SK-N-SH treated with all-trans-retinoic acid at 6 μM for 48 hours (cell line): ENCODE measurements at regions not wholly inside any gene's neighbourhood (a gene's known extent, or its start where the extent isn't known, plus 50 kb on each side); places are given as distances from the start of the nearest gene placed in this dataset.

Experiments used
- ATAC-seq: fragments of 200-7000 bp; cut with Tn5 transposase; 3 replicates; pipeline ENCODE4 v1.9.1; 2020; ENCODE audit warnings: mild to moderate bottlenecking, moderate library complexity
- ARNTL ChIP-seq: fragments of 450-650 bp; formaldehyde crosslinking; IDR thresholded peaks from 2 replicates; pipeline ENCODE4 v1.5.0; 2020; ENCODE audit warnings: low read depth, mild to moderate bottlenecking, moderate library complexity, borderline replicate concordance
- BACH2 ChIP-seq: fragments of 250-450 bp; sonication (Bioruptor Pico); IDR thresholded peaks from 2 replicates; pipeline ENCODE4 v1.9.0; 2021; ENCODE audit warnings: mild to moderate bottlenecking, borderline replicate concordance
- CREB5 ChIP-seq: fragments of 250-450 bp; sonication (Bioruptor Pico); IDR thresholded peaks from 2 replicates; pipeline ENCODE4 v1.5.1; 2020; ENCODE audit warnings: low read depth, mild to moderate bottlenecking, moderate library complexity
- CSDC2 ChIP-seq: fragments of 250-450 bp; sonication (Bioruptor Pico); IDR thresholded peaks from 2 replicates; pipeline ENCODE4 v1.5.0; 2020; ENCODE audit warnings: mild to moderate bottlenecking, moderate library complexity
- ESRRG ChIP-seq: fragments of 250-450 bp; sonication (Bioruptor Pico); IDR thresholded peaks from 2 replicates; pipeline ENCODE4 v1.6.1; 2021; ENCODE audit warnings: mild to moderate bottlenecking
- GLIS3 ChIP-seq: fragments of 250-450 bp; sonication (Bioruptor Pico); IDR thresholded peaks from 2 replicates; pipeline ENCODE4 v1.5.0; 2020; ENCODE audit warnings: mild to moderate bottlenecking, moderate library complexity
- OSR1 ChIP-seq: fragments of 250-450 bp; sonication (Bioruptor Pico); IDR thresholded peaks from 2 replicates; pipeline ENCODE4 v1.8.0; 2022; ENCODE audit warnings: moderate library complexity, mild to moderate bottlenecking, inconsistent platforms
- PATZ1 ChIP-seq: fragments of 250-450 bp; sonication (Bioruptor Pico); IDR thresholded peaks from 2 replicates; pipeline ENCODE4 v1.8.0; 2020; ENCODE audit warnings: mild to moderate bottlenecking, moderate library complexity, borderline replicate concordance
- POU6F1 ChIP-seq: fragments of 250-450 bp; sonication (Bioruptor Pico); IDR thresholded peaks from 2 replicates; pipeline ENCODE4 v1.8.0; 2021; ENCODE audit warnings: low read depth, mild to moderate bottlenecking, moderate library complexity, borderline replicate concordance
- PPARA ChIP-seq: fragments of 250-450 bp; sonication (Bioruptor Pico); IDR thresholded peaks from 2 replicates; pipeline ENCODE4 v1.5.0; 2020; ENCODE audit warnings: mild to moderate bottlenecking, borderline replicate concordance
- RARB ChIP-seq: fragments of 250-450 bp; sonication (Bioruptor Pico); IDR thresholded peaks from 2 replicates; pipeline ENCODE4 v1.8.0; 2021; ENCODE audit warnings: mild to moderate bottlenecking, moderate library complexity
- SNAI2 ChIP-seq: fragments of 250-450 bp; sonication (Bioruptor Pico); IDR thresholded peaks from 2 replicates; pipeline ENCODE4 v1.5.0; 2020; ENCODE audit warnings: mild to moderate bottlenecking, moderate library complexity
- TOX ChIP-seq: fragments of 250-450 bp; sonication (Bioruptor Pico); IDR thresholded peaks from 2 replicates; pipeline ENCODE4 v1.8.0; 2021; ENCODE audit warnings: mild to moderate bottlenecking, moderate library complexity, borderline replicate concordance
- TSHZ2 ChIP-seq: fragments of 250-450 bp; sonication (Bioruptor Pico); IDR thresholded peaks from 2 replicates; pipeline ENCODE4 v1.5.0; 2020; ENCODE audit warnings: mild to moderate bottlenecking, moderate library complexity
- ZC3H10 ChIP-seq: fragments of 250-450 bp; sonication (Bioruptor Pico); IDR thresholded peaks from 2 replicates; pipeline ENCODE4 v1.5.1; 2021; ENCODE audit warnings: mild to moderate bottlenecking, moderate library complexity
- ZFP3 ChIP-seq: fragments of 250-450 bp; sonication (Bioruptor Pico); IDR thresholded peaks from 2 replicates; pipeline ENCODE4 v1.5.0; 2020; ENCODE audit warnings: mild to moderate bottlenecking, moderate library complexity
- ZNF565 ChIP-seq: fragments of 450-650 bp; formaldehyde crosslinking; conservative IDR thresholded peaks from 2 replicates; pipeline ENCODE4 v1.5.0; 2020; ENCODE audit warnings: low read depth, mild to moderate bottlenecking, moderate library complexity
- ZNF70 ChIP-seq: fragments of 450-650 bp; formaldehyde crosslinking; IDR thresholded peaks from 2 replicates; pipeline ENCODE4 v1.5.0; 2020; ENCODE audit warnings: mild to moderate bottlenecking, moderate library complexity
- ZNF8 ChIP-seq: fragments of 450-650 bp; formaldehyde crosslinking; IDR thresholded peaks from 2 replicates; pipeline ENCODE4 v1.5.0; 2020; ENCODE audit warnings: mild to moderate bottlenecking, moderate library complexity

- no peak for ATAC-seq
- TF ChIP-seq CREB5 (CRISPR knock-in tag), result no peak
- no peak for TF ChIP-seq ZC3H10 (CRISPR knock-in tag)
- no peak for TF ChIP-seq SNAI2 (CRISPR knock-in tag)
- TF ChIP-seq TOX (CRISPR knock-in tag), result no peak
- TF ChIP-seq GLIS3, result no peak
- no peak for TF ChIP-seq OSR1
- TF ChIP-seq POU6F1 (CRISPR knock-in tag), result no peak
- TF ChIP-seq ESRRG, result no peak
- no peak for TF ChIP-seq PATZ1 (CRISPR knock-in tag)
- TF ChIP-seq BACH2 (CRISPR knock-in tag), result no peak
Observed at GRCh38 chr5:143471666-143472464, 68.4 kb upstream of the NR3C1 start.

- no peak for TF ChIP-seq ZC3H10 (CRISPR knock-in tag)
- TF ChIP-seq OSR1, result no peak
- no peak for TF ChIP-seq TSHZ2 (CRISPR knock-in tag)
- TF ChIP-seq GLIS3, result no peak
- TF ChIP-seq RARB (CRISPR knock-in tag), result no peak
- no peak for TF ChIP-seq ZFP3
- no peak for TF ChIP-seq BACH2 (CRISPR knock-in tag)
- TF ChIP-seq ARNTL (CRISPR knock-in tag), result no peak
- TF ChIP-seq POU6F1 (CRISPR knock-in tag), result no peak
- no peak for TF ChIP-seq ZNF70 (CRISPR knock-in tag)
- no peak; the same call in 2 of the 3 replicates for ATAC-seq
Observed at GRCh38 chr5:143471041-143471509, 67.6 kb upstream of the NR3C1 start.

GRCh38 chr5:143470120-143470519 lies 66.6 kb upstream of the NR3C1 start:
- TF ChIP-seq ARNTL (CRISPR knock-in tag) (no peak), RARB (CRISPR knock-in tag) (no peak), ZNF8 (no peak), ZNF70 (CRISPR knock-in tag) (no peak), CSDC2 (CRISPR knock-in tag) (no peak), ZNF565 (CRISPR knock-in tag) (no peak), TOX (CRISPR knock-in tag) (no peak), GLIS3 (no peak), TSHZ2 (CRISPR knock-in tag) (no peak), CREB5 (CRISPR knock-in tag) (no peak), PATZ1 (CRISPR knock-in tag) (no peak), ESRRG (no peak), PPARA (CRISPR knock-in tag) (no peak), SNAI2 (CRISPR knock-in tag) (no peak), ZFP3 (no peak)
- ATAC-seq, result no peak
